MM.1S (cell line): ENCODE measurements at regions not wholly inside any gene's neighbourhood (a gene's known extent, or its start where the extent isn't known, plus 50 kb on each side); places are given as distances from the start of the nearest gene placed in this dataset.

Experiments used
- DNase-seq: peaks from one replicate; pipeline ENCODE4 v3.0.0-alpha.2; 2015
- H2AFZ ChIP-seq: fragments of 300-600 bp; sonication (generic); 2 replicates; pipeline ENCODE4 v1.6.0; 2016; ENCODE audit warnings: antibody characterized with exemption, low read length
- H3F3A ChIP-seq: fragments of 300-600 bp; sonication (generic); 2 replicates; pipeline ENCODE4 v1.6.1; 2016; ENCODE audit warnings: mild to moderate bottlenecking, antibody characterized with exemption, low read length, moderate library complexity, mixed read lengths; ENCODE audit not compliant: insufficient read depth
- H3K27ac ChIP-seq: fragments of 300-600 bp; sonication (generic); 2 replicates; pipeline ENCODE4 v1.5.1; 2016; ENCODE audit warnings: mild to moderate bottlenecking, low read length
- H3K27me3 ChIP-seq: fragments of 300-600 bp; sonication (generic); replicated peaks from 2 replicates; pipeline ENCODE4 v1.6.0; 2016; ENCODE audit warnings: low read length; ENCODE audit not compliant: insufficient read depth
- H3K36me3 ChIP-seq: fragments of 300-600 bp; sonication (generic); replicated peaks from 2 replicates; pipeline ENCODE4 v1.6.1; 2016; ENCODE audit warnings: mild to moderate bottlenecking, low read length, mixed read lengths; ENCODE audit not compliant: insufficient read depth
- H3K4me1 ChIP-seq: fragments of 300-600 bp; sonication (generic); 2 replicates; pipeline ENCODE4 v1.6.1; 2016; ENCODE audit warnings: low read length, mixed read lengths
- H3K4me2 ChIP-seq: fragments of 300-600 bp; sonication (generic); 2 replicates; pipeline ENCODE4 v1.6.0; 2016; ENCODE audit warnings: low read depth, low read length
- H3K4me3 ChIP-seq: fragments of 300-600 bp; sonication (generic); 2 replicates; pipeline ENCODE4 v1.5.1; 2016; ENCODE audit warnings: low read length, mixed read lengths
- H3K79me2 ChIP-seq: fragments of 300-600 bp; sonication (generic); 2 replicates; pipeline ENCODE4 v1.6.1; 2016; ENCODE audit warnings: mixed run types, low read length, mixed read lengths
- H3K9ac ChIP-seq: fragments of 300-600 bp; sonication (generic); 2 replicates; pipeline ENCODE4 v1.6.1; 2016; ENCODE audit warnings: low read length, mixed read lengths
- H3K9me2 ChIP-seq: fragments of 300-600 bp; sonication (generic); replicated peaks from 2 replicates; pipeline ENCODE4 v1.6.1; 2016; ENCODE audit warnings: mild to moderate bottlenecking, low read length, mixed read lengths; ENCODE audit not compliant: insufficient read depth
- H3K9me3 ChIP-seq: fragments of 300-600 bp; sonication (generic); replicated peaks from 2 replicates; pipeline ENCODE4 v1.6.1; 2016; ENCODE audit warnings: mild to moderate bottlenecking, low read length, mixed read lengths; ENCODE audit not compliant: insufficient read depth
- H4K20me1 ChIP-seq: fragments of 300-600 bp; sonication (generic); 2 replicates; pipeline ENCODE4 v1.6.1; 2016; ENCODE audit warnings: mild to moderate bottlenecking, low read length, moderate library complexity, mixed read lengths; ENCODE audit not compliant: insufficient read depth
- EZH2 ChIP-seq: fragments of 300-600 bp; sonication (generic); optimal IDR thresholded peaks from 2 replicates; pipeline ENCODE3; 2017; ENCODE audit warnings: low read depth, mild to moderate bottlenecking, antibody characterized with exemption, low read length, mixed read lengths
- EZH2phosphoT487 ChIP-seq: fragments of 300-600 bp; sonication (generic); IDR thresholded peaks from 2 replicates; pipeline ENCODE4 v1.6.1; 2018; ENCODE audit warnings: antibody characterized with exemption, low read length
- TF ChIP-seq, protein P1 (sequence below): fragments of 300-600 bp; sonication (generic); IDR thresholded peaks from 2 replicates; pipeline ENCODE4 v1.5.1; 2016; ENCODE audit warnings: antibody characterized with exemption, low read length, mixed read lengths

GRCh38 chr1:5740865-5741860 is 251.1 kb downstream of the NPHP4 start:
- Histone ChIP-seq H4K20me1 (no peaks in the 10 kb centered on the region), H3K36me3 (no peaks in the 10 kb centered on the region), H3K27me3 (peaks cover 76% of the 10 kb centered on the region), H3K4me2 (no peak overlapping the region), H2AFZ (no peak overlapping the region), H3K9ac (no peak overlapping the region), H3K9me2 (no peaks in the 10 kb centered on the region), H3F3A (no peaks in the 10 kb centered on the region), H3K79me2 (no peaks in the 10 kb centered on the region), H3K4me3 (no peak overlapping the region), H3K27ac (no peak overlapping the region), H3K4me1 (no peaks in the 10 kb centered on the region), H3K9me3 (no peaks in the 10 kb centered on the region)
- TF ChIP-seq EZH2, result no peak
- TF ChIP-seq, protein P1, sequence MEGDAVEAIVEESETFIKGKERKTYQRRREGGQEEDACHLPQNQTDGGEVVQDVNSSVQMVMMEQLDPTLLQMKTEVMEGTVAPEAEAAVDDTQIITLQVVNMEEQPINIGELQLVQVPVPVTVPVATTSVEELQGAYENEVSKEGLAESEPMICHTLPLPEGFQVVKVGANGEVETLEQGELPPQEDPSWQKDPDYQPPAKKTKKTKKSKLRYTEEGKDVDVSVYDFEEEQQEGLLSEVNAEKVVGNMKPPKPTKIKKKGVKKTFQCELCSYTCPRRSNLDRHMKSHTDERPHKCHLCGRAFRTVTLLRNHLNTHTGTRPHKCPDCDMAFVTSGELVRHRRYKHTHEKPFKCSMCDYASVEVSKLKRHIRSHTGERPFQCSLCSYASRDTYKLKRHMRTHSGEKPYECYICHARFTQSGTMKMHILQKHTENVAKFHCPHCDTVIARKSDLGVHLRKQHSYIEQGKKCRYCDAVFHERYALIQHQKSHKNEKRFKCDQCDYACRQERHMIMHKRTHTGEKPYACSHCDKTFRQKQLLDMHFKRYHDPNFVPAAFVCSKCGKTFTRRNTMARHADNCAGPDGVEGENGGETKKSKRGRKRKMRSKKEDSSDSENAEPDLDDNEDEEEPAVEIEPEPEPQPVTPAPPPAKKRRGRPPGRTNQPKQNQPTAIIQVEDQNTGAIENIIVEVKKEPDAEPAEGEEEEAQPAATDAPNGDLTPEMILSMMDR, result no peak
- no peak for TF ChIP-seq EZH2phosphoT487
- no peak for DNase-seq

GRCh38 chr1:5740450-5740849 is 251.8 kb downstream of the NPHP4 start:
- no peaks in the 10 kb centered on the region for H4K20me1 ChIP-seq
- H3K4me3 ChIP-seq, result no peak overlapping the region
- TF ChIP-seq EZH2phosphoT487 (no peak), EZH2 (no peak)
- TF ChIP-seq, protein P1, result no peak
- no peaks in the 10 kb centered on the region for H3K79me2 ChIP-seq
- no peaks in the 10 kb centered on the region for H3F3A ChIP-seq
- no peaks in the 10 kb centered on the region for H3K4me1 ChIP-seq
- no peaks in the 10 kb centered on the region for H3K9me3 ChIP-seq
- H3K27me3 ChIP-seq, result peaks cover 76% of the 10 kb centered on the region
- no peaks in the 10 kb centered on the region for H3K9me2 ChIP-seq
- no peak overlapping the region for H3K27ac ChIP-seq
- no peak overlapping the region for H3K9ac ChIP-seq
- H3K4me2 ChIP-seq, result no peak overlapping the region
- no peak for DNase-seq
- no peaks in the 10 kb centered on the region for H3K36me3 ChIP-seq
- no peak overlapping the region for H2AFZ ChIP-seq

GRCh38 chr1:5739561-5740078 is 252.6 kb downstream of the NPHP4 start:
- Histone ChIP-seq H3K9ac (no peak overlapping the region), H3K27ac (no peak overlapping the region), H4K20me1 (no peaks in the 10 kb centered on the region), H3K4me1 (no peaks in the 10 kb centered on the region), H3F3A (no peaks in the 10 kb centered on the region), H3K4me3 (no peak overlapping the region), H3K9me3 (no peaks in the 10 kb centered on the region), H3K79me2 (no peaks in the 10 kb centered on the region), H3K36me3 (no peaks in the 10 kb centered on the region), H3K4me2 (no peak overlapping the region), H2AFZ (no peak overlapping the region), H3K27me3 (peaks cover 76% of the 10 kb centered on the region), H3K9me2 (no peaks in the 10 kb centered on the region)
- DNase-seq, result no peak
- TF ChIP-seq EZH2phosphoT487 (no peak), EZH2 (no peak)
- TF ChIP-seq, protein P1, result no peak
